NCI-H2227 (cell line): ENCODE measurements at regions not wholly inside any gene's neighbourhood (a gene's known extent, or its start where the extent isn't known, plus 50 kb on each side); places are given as distances from the start of the nearest gene placed in this dataset.

Experiments used
- DNase-seq: peaks from one replicate; lab custom pipeline; 2025; ENCODE audit not compliant: unreplicated experiment; lab: John Stamatoyannopoulos, UW

- DNase-seq: no peak
Observed at GRCh38 chr5:97676608-97677007, 493.6 kb upstream of the RIOK2 start.

DNA sequence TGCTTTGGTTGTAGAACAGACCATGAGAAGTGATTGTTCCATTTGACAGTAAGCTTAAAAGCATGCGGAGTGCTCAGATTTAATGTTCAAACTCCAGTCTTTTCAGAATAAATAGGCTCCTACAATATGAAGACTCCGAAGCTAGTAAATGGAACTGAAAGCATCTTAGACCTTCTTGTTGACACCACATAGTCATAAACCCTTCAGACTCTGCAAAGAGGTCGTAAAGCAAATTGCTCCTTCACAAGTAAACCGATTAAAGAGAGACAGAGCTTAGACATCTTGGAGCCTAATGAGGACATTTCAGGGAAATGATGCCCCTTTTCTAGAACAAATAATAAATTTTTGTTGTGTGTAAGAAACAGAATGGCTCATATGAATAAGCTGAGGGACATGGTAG is 511.0 kb upstream of the RIOK2 start:
- DNase-seq: no peak

DNA sequence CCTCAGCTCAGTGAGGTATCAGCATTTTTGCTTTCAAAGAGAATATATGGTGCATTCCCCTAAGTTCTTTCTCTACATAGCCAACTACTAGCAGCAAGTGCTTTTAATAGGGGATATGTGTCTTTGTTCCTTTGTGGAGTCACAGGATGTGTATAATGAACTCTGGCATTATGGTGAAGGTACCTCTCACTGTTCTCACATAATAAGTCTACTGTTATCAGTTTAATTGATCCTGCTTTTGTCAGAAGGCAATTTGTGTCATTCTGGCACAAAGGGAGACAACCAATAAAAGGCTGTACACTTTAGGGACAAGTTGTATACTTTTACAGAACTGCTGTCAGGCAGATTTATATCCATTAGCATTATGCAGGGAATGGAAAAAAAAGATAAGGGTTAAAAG is 531.4 kb upstream of the RIOK2 start:
- no peak for DNase-seq

DNA sequence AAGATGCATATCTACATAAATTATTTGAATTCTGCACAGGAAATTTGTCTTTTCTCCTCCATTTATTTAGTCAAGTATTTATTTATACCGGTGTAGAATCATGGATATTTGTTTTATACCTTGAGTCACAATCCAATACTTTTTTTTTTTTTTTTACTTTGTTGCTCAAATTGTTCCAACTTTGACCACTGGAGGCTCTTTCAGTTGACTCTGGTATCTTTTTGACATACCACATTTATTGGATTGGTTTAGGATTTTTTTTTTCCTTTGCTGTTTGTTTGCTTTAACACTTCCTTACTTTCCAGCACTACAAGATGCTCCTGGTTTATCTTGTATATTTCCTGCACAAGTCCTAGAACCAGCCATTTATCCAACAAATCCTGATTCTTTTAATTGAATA is 543.1 kb upstream of the RIOK2 start:
- DNase-seq: no peak

DNA sequence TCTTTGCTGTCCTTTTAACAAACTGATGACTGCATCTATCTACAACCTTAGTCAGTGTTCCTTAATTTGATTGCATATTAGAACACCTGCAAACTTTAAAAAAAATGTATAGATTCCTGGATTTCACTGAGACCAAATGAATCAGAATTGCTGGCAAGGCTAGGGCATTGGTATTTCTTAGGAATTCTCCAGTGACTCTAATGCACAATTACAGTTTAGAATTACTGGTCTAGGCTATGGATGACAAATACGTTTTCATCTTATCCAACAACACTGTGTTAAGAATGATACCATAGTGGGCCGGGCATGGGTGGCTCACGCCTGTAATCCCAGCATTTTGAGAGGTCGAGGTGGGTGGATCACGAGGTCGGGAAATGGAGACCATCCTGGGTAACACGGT is 545.9 kb upstream of the RIOK2 start:
- no peak for DNase-seq

- DNase-seq: no peak
Observed at GRCh38 chr5:97729938-97730337, 546.9 kb upstream of the RIOK2 start.

DNA sequence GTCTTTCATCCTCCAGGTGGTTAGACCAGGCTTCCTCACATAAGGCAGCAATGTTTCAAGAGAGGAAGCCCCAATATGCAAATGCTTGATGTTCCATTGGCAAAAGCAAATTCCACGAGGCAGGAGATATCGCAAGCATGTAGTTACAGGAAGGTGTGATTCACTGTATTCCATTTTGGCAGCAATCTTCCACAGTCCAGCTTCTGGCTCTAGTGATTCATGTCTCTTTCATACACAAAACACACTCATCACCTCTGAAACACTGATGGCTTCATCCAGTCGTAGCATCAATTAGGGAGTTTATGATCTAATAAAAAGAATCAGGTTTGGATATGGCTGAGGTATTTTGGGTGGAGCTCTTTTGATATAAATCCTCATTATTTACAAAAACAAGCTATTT is 552.2 kb upstream of the RIOK2 start:
- DNase-seq: no peak

DNA sequence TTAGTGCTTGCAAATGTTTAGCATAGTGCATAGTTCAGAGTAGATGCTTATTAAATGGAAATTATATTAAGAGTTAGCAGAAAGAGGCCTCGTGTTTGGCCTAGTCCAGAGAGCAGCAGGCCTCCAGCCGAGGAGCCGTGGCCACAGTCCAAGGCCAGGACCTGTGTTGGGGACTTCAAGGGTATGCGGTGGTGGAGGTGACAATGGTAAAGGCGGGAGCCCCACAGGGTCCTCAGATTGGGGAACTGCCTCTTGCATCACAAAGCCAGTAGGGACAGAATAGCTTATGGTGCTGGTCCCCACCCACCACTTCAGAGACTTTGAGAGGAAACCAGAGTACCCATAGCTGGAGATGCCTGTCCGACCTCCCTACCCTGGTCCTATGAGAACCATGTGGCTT is 554.6 kb upstream of the RIOK2 start:
- DNase-seq: no peak

GRCh38 chr5:97745817-97746216 is 562.8 kb upstream of the RIOK2 start:
- DNase-seq: no peak

- no peak for DNase-seq
Observed at GRCh38 chr5:97750576-97750975, 567.5 kb upstream of the RIOK2 start.

- DNase-seq: no peak
Observed at GRCh38 chr5:97751540-97751939, 568.5 kb upstream of the RIOK2 start.

GRCh38 chr5:97752871-97753270 is 569.8 kb upstream of the RIOK2 start:
- no peak for DNase-seq

GRCh38 chr5:97762483-97762882 is 579.4 kb upstream of the RIOK2 start:
- DNase-seq: no peak

GRCh38 chr5:97764700-97765099 is 581.7 kb upstream of the RIOK2 start:
- DNase-seq: no peak

GRCh38 chr5:97778451-97778850 is 595.4 kb upstream of the RIOK2 start:
- DNase-seq: no peak

GRCh38 chr5:97788369-97788768 is 605.3 kb upstream of the RIOK2 start:
- no peak for DNase-seq

DNA sequence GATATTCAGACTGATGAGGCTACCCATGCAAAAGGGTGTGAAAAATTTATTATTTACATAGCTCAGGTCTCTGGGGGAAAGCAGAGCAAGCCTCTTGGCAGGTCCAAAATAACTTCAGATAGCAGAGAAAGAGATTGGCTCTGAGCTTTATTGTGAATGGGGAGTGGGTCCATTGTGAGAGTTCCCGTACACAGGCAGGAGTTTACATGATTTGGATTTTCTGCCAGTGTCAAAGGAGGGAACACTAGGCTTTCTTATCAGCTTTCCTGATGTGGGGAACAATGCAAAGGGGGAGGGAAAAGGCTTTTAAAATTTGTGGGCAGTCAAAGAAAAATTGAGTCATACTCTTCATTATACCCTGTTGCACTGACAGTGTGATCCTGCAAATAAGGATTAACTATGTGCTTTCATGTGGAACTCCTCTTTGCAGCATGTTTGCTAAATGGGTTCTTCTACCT is 615.0 kb upstream of the RIOK2 start:
- no peak for DNase-seq

DNA sequence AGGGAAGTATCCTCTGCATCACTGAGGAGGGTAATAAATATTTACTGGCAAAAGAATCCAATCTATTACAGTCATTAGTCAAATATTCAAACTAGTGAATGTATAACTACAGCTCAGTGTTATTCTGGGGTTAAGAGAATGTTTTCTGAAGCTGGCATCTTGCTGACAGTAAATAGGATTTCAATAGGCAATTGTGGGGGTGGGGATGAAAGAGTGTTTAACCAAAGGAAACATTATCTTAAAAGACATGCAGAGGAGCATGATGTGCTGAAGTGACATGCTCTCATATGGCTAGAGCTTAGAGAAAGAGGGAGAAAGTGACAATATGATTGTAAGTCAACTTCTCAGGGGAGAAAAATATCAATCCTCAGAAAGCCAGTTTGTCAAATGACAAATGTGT is 618.4 kb upstream of the RIOK2 start:
- no peak for DNase-seq

- no peak for DNase-seq
Observed at GRCh38 chr5:97820138-97820537, 637.1 kb upstream of the RIOK2 start.

- no peak for DNase-seq
Observed at GRCh38 chr5:97832645-97833296, 649.7 kb upstream of the RIOK2 start.

DNA sequence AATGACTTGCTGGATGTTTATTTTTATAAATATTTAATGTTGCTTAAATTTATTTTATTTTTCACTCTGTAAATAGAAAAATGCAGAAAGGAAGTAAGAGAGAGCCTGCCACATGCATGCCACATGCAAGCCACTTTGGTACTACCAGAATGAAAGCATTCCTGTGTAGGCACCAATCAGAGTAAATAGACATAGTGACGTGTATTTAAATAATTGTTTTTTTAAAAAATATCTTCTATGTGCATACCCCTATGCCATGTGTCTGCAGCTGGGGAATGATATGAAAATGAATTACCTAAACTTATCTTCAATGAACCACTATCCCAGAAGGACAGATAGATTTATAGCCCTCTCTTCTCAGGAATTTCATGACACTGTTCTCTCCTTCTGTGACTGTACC is 651.5 kb upstream of the RIOK2 start:
- DNase-seq: no peak

DNA sequence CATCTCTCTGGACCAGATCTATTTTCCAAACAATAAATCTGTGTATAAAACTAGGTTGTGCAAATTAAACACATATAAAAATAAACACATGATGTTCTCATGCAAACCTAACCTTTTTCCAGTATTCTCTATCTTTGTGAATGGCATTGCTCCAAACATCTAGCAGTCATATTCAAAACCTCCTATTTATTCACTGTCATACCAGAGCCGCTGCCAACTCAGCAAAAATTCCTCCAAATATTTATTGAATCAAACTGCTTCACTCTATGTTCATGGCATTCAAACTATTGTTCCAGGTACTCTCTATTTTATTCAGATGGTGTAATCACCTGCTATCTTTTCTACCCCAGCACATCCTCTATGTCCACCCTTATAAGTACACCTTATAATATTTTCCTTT is 652.1 kb upstream of the RIOK2 start:
- DNase-seq: no peak

DNA sequence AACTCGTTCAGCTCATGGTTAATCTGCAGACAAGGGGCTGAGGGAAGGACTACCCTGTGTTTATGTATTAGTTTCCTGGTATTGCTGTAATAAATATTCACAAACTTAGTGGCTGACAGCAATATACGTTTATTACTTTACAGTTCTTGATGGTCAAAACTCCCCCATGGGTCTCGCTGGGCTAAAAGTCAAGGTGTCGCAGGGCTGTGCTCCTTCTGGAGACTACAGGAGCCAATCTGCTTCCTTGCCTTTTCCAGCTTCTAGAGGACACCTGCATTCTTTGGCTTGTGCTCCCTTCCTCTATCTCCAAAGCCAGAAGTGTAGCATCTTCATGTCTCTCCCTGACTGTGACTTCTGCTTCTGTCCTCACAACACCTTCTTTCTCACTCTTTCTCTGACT is 653.8 kb upstream of the RIOK2 start:
- DNase-seq: no peak

GRCh38 chr5:97838214-97838613 is 655.2 kb upstream of the RIOK2 start:
- DNase-seq: no peak
